ENCODE measurements at regions not wholly inside any gene's neighbourhood (a gene's known extent, or its start where the extent isn't known, plus 50 kb on each side); places are given as distances from the start of the nearest gene placed in this dataset.

DNA sequence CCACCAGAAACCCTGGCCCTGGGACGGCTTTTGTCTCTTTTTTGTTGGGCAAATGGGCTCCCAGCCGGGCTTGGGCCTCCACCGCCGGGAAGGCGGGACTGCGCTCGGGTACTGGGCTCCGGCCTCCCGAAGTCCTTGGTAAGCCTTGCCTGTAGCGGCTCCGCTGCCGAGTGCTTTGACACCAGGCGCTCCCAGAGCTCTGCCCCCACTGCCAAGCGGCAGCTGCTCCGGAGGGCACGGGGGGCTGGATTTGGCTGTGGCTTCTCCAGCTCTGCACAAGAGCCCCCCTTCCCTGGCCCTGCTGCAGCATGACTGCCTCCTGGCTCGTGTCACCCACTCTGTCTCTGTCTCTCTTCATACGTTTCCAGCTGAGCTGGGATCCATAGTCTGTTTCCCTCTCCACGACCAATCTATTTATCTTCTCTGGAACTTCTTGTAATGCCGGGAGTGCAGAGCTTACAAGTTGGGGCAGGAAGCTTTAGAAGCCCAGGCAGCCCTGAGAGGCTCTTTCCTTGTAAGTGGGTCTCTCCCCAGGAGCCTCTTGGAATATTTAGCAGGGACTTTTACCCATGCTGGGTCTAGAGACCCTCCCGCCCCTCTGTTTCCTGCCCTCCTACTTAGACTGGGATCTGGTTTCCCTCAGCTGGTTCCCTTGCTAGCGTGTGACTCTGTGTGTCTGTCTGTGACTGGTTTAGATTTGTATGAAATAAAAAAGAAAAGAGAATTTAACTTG is 246.9 kb upstream of the GSE1 start:
- Histone ChIP-seq H3K27ac (ENCODE audit: low read depth in 1 of 2, low read length in 2 of 2) (no peak overlapping the region), H3K27me3 (ENCODE audit: control insufficient read depth in 2 of 2, insufficient read depth in 2 of 2, low read length in 2 of 2) (no peaks in the 10 kb centered on the region), H3K79me2 (ENCODE audit: insufficient read depth, low read length) (no peaks in the 10 kb centered on the region), H3K9ac (ENCODE audit: insufficient read depth, low read length, poor library complexity, severe bottlenecking) (no peak overlapping the region), H3K36me3 (replicated peaks in 1 of 2; ENCODE audit: control insufficient read depth in 1 of 2, insufficient read depth in 2 of 2, low read length in 2 of 2) (no peaks in the 10 kb centered on the region), H3K4me3 (replicated peaks in 1 of 3; ENCODE audit: low read depth in 2 of 3, low read length in 3 of 3) (no peak overlapping the region), H3K9me3 (replicated peaks in 1 of 2; ENCODE audit: control insufficient read depth in 1 of 2, insufficient read depth in 1 of 2, low read length in 2 of 2) (no peaks in the 10 kb centered on the region), H3K4me1 (ENCODE audit: control insufficient read depth in 1 of 2, insufficient read depth in 2 of 2, low read length in 2 of 2) (no peaks in the 10 kb centered on the region), H3K4me2 (replicated peaks; ENCODE audit: extremely low read depth, low read length, poor library complexity, severe bottlenecking) (no peak overlapping the region), H4K20me1 (ENCODE audit: insufficient read depth, low read length) (no peaks in the 10 kb centered on the region), H2AFZ (ENCODE audit: insufficient read depth, low read depth, low read length, poor library complexity, severe bottlenecking) (no peak overlapping the region)
- H3K4me1 Mint-ChIP-seq, result no peaks in the 10 kb centered on the region
- intact Hi-C loops (cut with micrococcal nuclease), result no loop called here
- peaks cover 0 to 13% (median 3%) of the 10 kb centered on the region in 3 donors for H3K27me3 Mint-ChIP-seq (ENCODE audit: low read depth in 3 of 3)
- H3K4me3 Mint-ChIP-seq, result no peak overlapping the region
- H3K36me3 Mint-ChIP-seq, result no peaks in the 10 kb centered on the region
- TF ChIP-seq, protein P1, sequence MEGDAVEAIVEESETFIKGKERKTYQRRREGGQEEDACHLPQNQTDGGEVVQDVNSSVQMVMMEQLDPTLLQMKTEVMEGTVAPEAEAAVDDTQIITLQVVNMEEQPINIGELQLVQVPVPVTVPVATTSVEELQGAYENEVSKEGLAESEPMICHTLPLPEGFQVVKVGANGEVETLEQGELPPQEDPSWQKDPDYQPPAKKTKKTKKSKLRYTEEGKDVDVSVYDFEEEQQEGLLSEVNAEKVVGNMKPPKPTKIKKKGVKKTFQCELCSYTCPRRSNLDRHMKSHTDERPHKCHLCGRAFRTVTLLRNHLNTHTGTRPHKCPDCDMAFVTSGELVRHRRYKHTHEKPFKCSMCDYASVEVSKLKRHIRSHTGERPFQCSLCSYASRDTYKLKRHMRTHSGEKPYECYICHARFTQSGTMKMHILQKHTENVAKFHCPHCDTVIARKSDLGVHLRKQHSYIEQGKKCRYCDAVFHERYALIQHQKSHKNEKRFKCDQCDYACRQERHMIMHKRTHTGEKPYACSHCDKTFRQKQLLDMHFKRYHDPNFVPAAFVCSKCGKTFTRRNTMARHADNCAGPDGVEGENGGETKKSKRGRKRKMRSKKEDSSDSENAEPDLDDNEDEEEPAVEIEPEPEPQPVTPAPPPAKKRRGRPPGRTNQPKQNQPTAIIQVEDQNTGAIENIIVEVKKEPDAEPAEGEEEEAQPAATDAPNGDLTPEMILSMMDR (IDR thresholded peaks at IDR 0.05), result no peak
- peaks cover 0 to 5% (median 0%) of the 10 kb centered on the region in 7 donors for H3K9me3 Mint-ChIP-seq
- DNase-seq, result no peak
- H3K27ac Mint-ChIP-seq, result no peak overlapping the region
- WGBS (ENCODE audit: insufficient coverage), result 94% methylated on average over 19 of the region's 22 CpGs

DNA sequence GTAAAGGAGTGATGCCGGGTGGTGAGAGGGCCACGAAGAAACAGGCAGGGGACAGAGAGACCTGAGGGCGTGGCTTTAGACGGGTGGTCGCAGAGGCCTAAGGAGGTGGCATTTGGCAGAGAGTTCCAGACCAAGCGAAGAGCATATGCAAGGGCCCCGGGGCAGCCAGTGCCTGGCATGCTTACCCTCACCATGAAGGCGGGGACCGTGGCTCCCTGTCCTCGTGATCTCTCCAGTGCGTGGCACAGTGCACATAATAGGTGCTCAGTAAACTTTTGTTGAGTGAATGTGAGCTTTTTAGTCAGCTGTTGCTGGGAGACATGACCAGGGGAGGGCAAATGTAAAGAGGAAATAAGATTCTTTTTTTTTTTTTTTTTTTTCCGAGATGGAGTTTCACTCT is 245.6 kb upstream of the GSE1 start:
- no peak overlapping the region for H2AFZ ChIP-seq (ENCODE audit: insufficient read depth, low read depth, low read length, poor library complexity, severe bottlenecking)
- H3K27me3 ChIP-seq (ENCODE audit: control insufficient read depth in 2 of 2, insufficient read depth in 2 of 2, low read length in 2 of 2), result no peaks in the 10 kb centered on the region
- DNase-seq, result no peak
- Mint-ChIP-seq H3K36me3 (no peaks in the 10 kb centered on the region), H3K4me1 (peaks cover 2% of the 10 kb centered on the region), H3K27me3 (ENCODE audit: low read depth in 3 of 3) (peaks cover 0 to 13% (median 4%) of the 10 kb centered on the region in 3 donors), H3K9me3 (peaks cover 0 to 5% (median 0%) of the 10 kb centered on the region in 7 donors), H3K27ac (no peak overlapping the region), H3K4me3 (no peak overlapping the region)
- no peak overlapping the region for H3K4me3 ChIP-seq (replicated peaks in 1 of 3; ENCODE audit: low read depth in 2 of 3, low read length in 3 of 3)
- H3K9ac ChIP-seq (ENCODE audit: insufficient read depth, low read length, poor library complexity, severe bottlenecking), result no peak overlapping the region
- no peaks in the 10 kb centered on the region for H3K79me2 ChIP-seq (ENCODE audit: insufficient read depth, low read length)
- no peak overlapping the region for H3K4me2 ChIP-seq (replicated peaks; ENCODE audit: extremely low read depth, low read length, poor library complexity, severe bottlenecking)
- H3K27ac ChIP-seq (ENCODE audit: low read depth in 1 of 2, low read length in 2 of 2), result no peak overlapping the region
- TF ChIP-seq, protein P1 (IDR thresholded peaks at IDR 0.05), result no peak
- H3K9me3 ChIP-seq (replicated peaks in 1 of 2; ENCODE audit: control insufficient read depth in 1 of 2, insufficient read depth in 1 of 2, low read length in 2 of 2), result no peaks in the 10 kb centered on the region
- WGBS (ENCODE audit: insufficient coverage), result 94% methylated on average over 11 of the region's 12 CpGs
- H3K36me3 ChIP-seq (replicated peaks in 1 of 2; ENCODE audit: control insufficient read depth in 1 of 2, insufficient read depth in 2 of 2, low read length in 2 of 2), result no peaks in the 10 kb centered on the region
- H4K20me1 ChIP-seq (ENCODE audit: insufficient read depth, low read length), result no peaks in the 10 kb centered on the region
- intact Hi-C loops (cut with micrococcal nuclease), result no loop called here
- peaks cover under 1 to 2% of the 10 kb centered on the region in 2 donors for H3K4me1 ChIP-seq (ENCODE audit: control insufficient read depth in 1 of 2, insufficient read depth in 2 of 2, low read length in 2 of 2)

Data from CD14-positive monocyte (primary cell).